ENCODE measurements at regions not wholly inside any gene's neighbourhood (a gene's known extent, or its start where the extent isn't known, plus 50 kb on each side); places are given as distances from the start of the nearest gene placed in this dataset.
A peak's percentile ranks its signal among the peaks of the same experiment; 100 is the strongest.
"Not testable (repeated sequence)": the region's sequence is repeated elsewhere in the genome, so short reads cannot be mapped to it uniquely, and the experiment has no call there.

- no peak for DNase-seq
- in situ Hi-C loops (cut with MboI; ENCODE audit: low pct_unique_long_range_greater_than_20kb, low sequenced_read_pairs), result no loop called here
These were observed 76.9 kb upstream of the PPARGC1A start for GRCh38 chr4:23966725-23967124.

- DNase-seq, result no peak
- in situ Hi-C loops (cut with MboI; ENCODE audit: low pct_unique_long_range_greater_than_20kb, low sequenced_read_pairs), result no loop called here
These were observed 72.6 kb upstream of the PPARGC1A start for GRCh38 chr4:23962462-23962861.

- DNase-seq; in situ Hi-C loops (cut with MboI; ENCODE audit: low pct_unique_long_range_greater_than_20kb, low sequenced_read_pairs): not testable (repeated sequence)
These were observed 71.5 kb upstream of the PPARGC1A start for GRCh38 chr4:23961395-23961794.

- DNase-seq, result no peak
- in situ Hi-C loops (cut with MboI; ENCODE audit: low pct_unique_long_range_greater_than_20kb, low sequenced_read_pairs), result no loop called here
These were observed 69.7 kb upstream of the PPARGC1A start for GRCh38 chr4:23959396-23960148.

- in situ Hi-C loops (cut with MboI; ENCODE audit: low pct_unique_long_range_greater_than_20kb, low sequenced_read_pairs), result no loop called here
These were observed 68.9 kb upstream of the PPARGC1A start for GRCh38 chr4:23958749-23959148.

GRCh38 chr4:23957465-23957864 is 67.6 kb upstream of the PPARGC1A start:
- in situ Hi-C loops (cut with MboI; ENCODE audit: low pct_unique_long_range_greater_than_20kb, low sequenced_read_pairs), result no loop called here
- DNase-seq, result no peak

More at GRCh38 chr4:23958749-23959148, 68.9 kb upstream of the PPARGC1A start:
- DNase-seq, result no peak

GRCh38 chr4:23956601-23957364 is 66.9 kb upstream of the PPARGC1A start:
- in situ Hi-C loops (cut with MboI; ENCODE audit: low pct_unique_long_range_greater_than_20kb, low sequenced_read_pairs), result no loop called here
- no peak for DNase-seq

GRCh38 chr4:23952258-23952657 is 62.4 kb upstream of the PPARGC1A start:
- DNase-seq, result no peak
- in situ Hi-C loops (cut with MboI; ENCODE audit: low pct_unique_long_range_greater_than_20kb, low sequenced_read_pairs), result no loop called here

- DNase-seq, result no peak
- in situ Hi-C loops (cut with MboI; ENCODE audit: low pct_unique_long_range_greater_than_20kb, low sequenced_read_pairs), result no loop called here
These were observed 58.0 kb upstream of the PPARGC1A start for GRCh38 chr4:23947826-23948225.

- DNase-seq, result no peak
- in situ Hi-C loops (cut with MboI; ENCODE audit: low pct_unique_long_range_greater_than_20kb, low sequenced_read_pairs), result no loop called here
These were observed 56.5 kb upstream of the PPARGC1A start for GRCh38 chr4:23946299-23946698.

- DNase-seq, result peak; percentile 68
- in situ Hi-C loops (cut with MboI; ENCODE audit: low pct_unique_long_range_greater_than_20kb, low sequenced_read_pairs), result no loop called here
These were observed 55.7 kb upstream of the PPARGC1A start for GRCh38 chr4:23945451-23946017.

GRCh38 chr4:23944556-23944955 is 54.7 kb upstream of the PPARGC1A start:
- in situ Hi-C loops (cut with MboI; ENCODE audit: low pct_unique_long_range_greater_than_20kb, low sequenced_read_pairs); DNase-seq: not testable (repeated sequence)

- no peak for DNase-seq
- in situ Hi-C loops (cut with MboI; ENCODE audit: low pct_unique_long_range_greater_than_20kb, low sequenced_read_pairs), result no loop called here
These were observed 53.6 kb upstream of the PPARGC1A start for GRCh38 chr4:23943478-23943877.

- DNase-seq, result no peak
- in situ Hi-C loops (cut with MboI; ENCODE audit: low pct_unique_long_range_greater_than_20kb, low sequenced_read_pairs), result no loop called here
These were observed 52.6 kb upstream of the PPARGC1A start for GRCh38 chr4:23942471-23942870.
